Loucy (cell line): ENCODE measurements at regions not wholly inside any gene's neighbourhood (a gene's known extent, or its start where the extent isn't known, plus 50 kb on each side); places are given as distances from the start of the nearest gene placed in this dataset.

Source experiments
- H2AFZ ChIP-seq: fragments of 200-600 bp; sonication (generic); 2 replicates; pipeline ENCODE4 v1.6.0; 2016; ENCODE audit warnings: antibody characterized with exemption, mild to moderate bottlenecking, low read length, moderate library complexity
- H3F3A ChIP-seq: fragments of 200-600 bp; 2 replicates; pipeline ENCODE4 v1.6.0; 2016; ENCODE audit warnings: antibody characterized with exemption, low read depth, mild to moderate bottlenecking
- H3K27me3 ChIP-seq: fragments of 200-600 bp; sonication (generic); 2 replicates; pipeline ENCODE4 v1.6.1; 2014; ENCODE audit warnings: low read length, mild to moderate bottlenecking; ENCODE audit not compliant: insufficient read depth, poor library complexity, severe bottlenecking
- H3K36me3 ChIP-seq: fragments of 200-600 bp; sonication (generic); 2 replicates; pipeline ENCODE4 v1.6.1; 2016; ENCODE audit warnings: low read length; ENCODE audit not compliant: insufficient read depth
- H3K4me1 ChIP-seq: fragments of 200-600 bp; sonication (generic); 2 replicates; pipeline ENCODE4 v1.5.1; 2014; ENCODE audit warnings: low read length, mild to moderate bottlenecking; ENCODE audit not compliant: insufficient read depth, poor library complexity, severe bottlenecking
- H3K4me2 ChIP-seq: fragments of 200-600 bp; sonication (generic); 2 replicates; pipeline ENCODE4 v1.6.0; 2014; ENCODE audit warnings: antibody characterized with exemption, low read length, low read depth, mild to moderate bottlenecking; ENCODE audit not compliant: poor library complexity, severe bottlenecking
- H3K4me3 ChIP-seq: fragments of 200-600 bp; sonication (generic); 2 replicates; pipeline ENCODE4 v1.5.1; 2014; ENCODE audit warnings: low read length, mild to moderate bottlenecking, mixed read lengths; ENCODE audit not compliant: poor library complexity, severe bottlenecking
- H3K79me2 ChIP-seq: fragments of 200-600 bp; sonication (generic); 2 replicates; pipeline ENCODE4 v1.6.1; 2014; ENCODE audit warnings: low read length; ENCODE audit not compliant: insufficient read depth
- H3K9ac ChIP-seq: fragments of 200-600 bp; sonication (generic); 2 replicates; pipeline ENCODE4 v1.6.0; 2014; ENCODE audit warnings: mild to moderate bottlenecking, low read depth, low read length, moderate library complexity; ENCODE audit not compliant: poor library complexity, severe bottlenecking
- H3K9me2 ChIP-seq: fragments of 200-600 bp; sonication (generic); replicated peaks from 2 replicates; pipeline ENCODE4 v1.6.1; 2016; ENCODE audit warnings: low read depth, low read length, mixed read lengths
- H3K9me3 ChIP-seq: fragments of 200-600 bp; sonication (generic); 2 replicates; pipeline ENCODE4 v1.6.1; 2014; ENCODE audit warnings: mild to moderate bottlenecking, antibody characterized with exemption, low read length, low read depth; ENCODE audit not compliant: insufficient read depth
- H4K20me1 ChIP-seq: fragments of 200-600 bp; sonication (generic); 2 replicates; pipeline ENCODE4 v1.6.0; 2014; ENCODE audit warnings: antibody characterized with exemption, low read length, mild to moderate bottlenecking; ENCODE audit not compliant: insufficient read depth, poor library complexity, severe bottlenecking
- CTCF ChIP-seq: fragments of 200-600 bp; sonication (generic); conservative IDR thresholded peaks from 2 replicates; pipeline ENCODE4 v1.5.1; 2014; ENCODE audit warnings: mild to moderate bottlenecking, antibody characterized with exemption, low read length
- EZH2phosphoT487 ChIP-seq: fragments of 200-600 bp; IDR thresholded peaks from 2 replicates; pipeline ENCODE4 v1.6.1; 2018; ENCODE audit warnings: antibody characterized with exemption, mild to moderate bottlenecking, moderate library complexity, borderline replicate concordance

- no peak overlapping the region for H3K4me3 ChIP-seq
- H3K4me1 ChIP-seq: no peaks in the 10 kb centered on the region
- TF ChIP-seq CTCF: no peak
- no peak for TF ChIP-seq EZH2phosphoT487
- H3K79me2 ChIP-seq: no peaks in the 10 kb centered on the region
- no peak overlapping the region for H2AFZ ChIP-seq
- H3K9me2 ChIP-seq: no peaks in the 10 kb centered on the region
- no peaks in the 10 kb centered on the region for H3F3A ChIP-seq
- H3K27me3 ChIP-seq: no peaks in the 10 kb centered on the region
- H3K36me3 ChIP-seq: no peaks in the 10 kb centered on the region
- no peak overlapping the region for H3K9ac ChIP-seq
- no peaks in the 10 kb centered on the region for H3K9me3 ChIP-seq
- H4K20me1 ChIP-seq: no peaks in the 10 kb centered on the region
- no peak overlapping the region for H3K4me2 ChIP-seq
These were observed 54.9 kb upstream of the ZBTB18 start for GRCh38 chr1:243996223-243996622.

GRCh38 chr1:243991650-243992049 lies 59.4 kb upstream of the ZBTB18 start:
- Histone ChIP-seq H3K27me3 (no peaks in the 10 kb centered on the region), H3K4me1 (no peaks in the 10 kb centered on the region), H3K9me3 (no peaks in the 10 kb centered on the region), H3K9ac (no peak overlapping the region), H3K36me3 (no peaks in the 10 kb centered on the region), H3F3A (no peaks in the 10 kb centered on the region), H3K4me2 (no peak overlapping the region), H4K20me1 (no peaks in the 10 kb centered on the region), H3K4me3 (no peak overlapping the region), H2AFZ (no peak overlapping the region), H3K79me2 (no peaks in the 10 kb centered on the region), H3K9me2 (no peaks in the 10 kb centered on the region)
- TF ChIP-seq CTCF (no peak), EZH2phosphoT487 (no peak)

GRCh38 chr1:243984788-243985187 lies 66.3 kb upstream of the ZBTB18 start:
- no peaks in the 10 kb centered on the region for H3K9me2 ChIP-seq
- H3F3A ChIP-seq: no peaks in the 10 kb centered on the region
- no peaks in the 10 kb centered on the region for H4K20me1 ChIP-seq
- H3K4me3 ChIP-seq: no peak overlapping the region
- H2AFZ ChIP-seq: no peak overlapping the region
- no peaks in the 10 kb centered on the region for H3K27me3 ChIP-seq
- H3K36me3 ChIP-seq: no peaks in the 10 kb centered on the region
- TF ChIP-seq EZH2phosphoT487 (no peak), CTCF (no peak)
- no peaks in the 10 kb centered on the region for H3K79me2 ChIP-seq
- no peak overlapping the region for H3K4me2 ChIP-seq
- no peak overlapping the region for H3K9ac ChIP-seq
- H3K4me1 ChIP-seq: no peaks in the 10 kb centered on the region
- H3K9me3 ChIP-seq: no peaks in the 10 kb centered on the region
